ENCODE measurements at regions not wholly inside any gene's neighbourhood (a gene's known extent, or its start where the extent isn't known, plus 50 kb on each side); places are given as distances from the start of the nearest gene placed in this dataset.

DNA sequence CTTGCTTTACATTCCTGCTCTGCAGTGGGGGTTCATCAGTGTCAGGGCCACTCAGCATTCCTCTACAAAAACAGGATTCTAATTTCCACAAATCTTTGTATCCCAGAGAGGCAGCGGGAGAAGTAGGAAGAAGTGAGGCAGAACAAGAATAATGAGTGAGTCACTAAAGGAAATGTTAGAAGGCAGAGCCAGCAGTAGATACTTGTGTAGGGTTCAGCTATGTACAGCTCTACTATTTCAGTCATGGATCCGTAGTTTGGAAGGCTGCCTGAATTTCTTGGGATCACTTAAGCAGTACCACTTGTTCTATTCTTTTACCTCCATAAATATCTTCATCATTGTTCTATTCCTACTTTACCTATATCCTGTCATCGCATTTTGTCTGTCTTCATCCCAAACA, 246.3 kb upstream of the TLE4 start:
- Histone ChIP-seq H3K4me3 (no peak overlapping the region), H3K27me3 (no peaks in the 10 kb centered on the region), H3K4me1 (no peaks in the 10 kb centered on the region), H3K27ac (no peak overlapping the region), H3K36me3 (no peaks in the 10 kb centered on the region), H3K9me3 (no peaks in the 10 kb centered on the region)
- DNase-seq (ENCODE audit: low spot score) = no peak
- TF ChIP-seq, protein P1, sequence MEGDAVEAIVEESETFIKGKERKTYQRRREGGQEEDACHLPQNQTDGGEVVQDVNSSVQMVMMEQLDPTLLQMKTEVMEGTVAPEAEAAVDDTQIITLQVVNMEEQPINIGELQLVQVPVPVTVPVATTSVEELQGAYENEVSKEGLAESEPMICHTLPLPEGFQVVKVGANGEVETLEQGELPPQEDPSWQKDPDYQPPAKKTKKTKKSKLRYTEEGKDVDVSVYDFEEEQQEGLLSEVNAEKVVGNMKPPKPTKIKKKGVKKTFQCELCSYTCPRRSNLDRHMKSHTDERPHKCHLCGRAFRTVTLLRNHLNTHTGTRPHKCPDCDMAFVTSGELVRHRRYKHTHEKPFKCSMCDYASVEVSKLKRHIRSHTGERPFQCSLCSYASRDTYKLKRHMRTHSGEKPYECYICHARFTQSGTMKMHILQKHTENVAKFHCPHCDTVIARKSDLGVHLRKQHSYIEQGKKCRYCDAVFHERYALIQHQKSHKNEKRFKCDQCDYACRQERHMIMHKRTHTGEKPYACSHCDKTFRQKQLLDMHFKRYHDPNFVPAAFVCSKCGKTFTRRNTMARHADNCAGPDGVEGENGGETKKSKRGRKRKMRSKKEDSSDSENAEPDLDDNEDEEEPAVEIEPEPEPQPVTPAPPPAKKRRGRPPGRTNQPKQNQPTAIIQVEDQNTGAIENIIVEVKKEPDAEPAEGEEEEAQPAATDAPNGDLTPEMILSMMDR (IDR thresholded peaks at IDR 0.05) = no peak

DNA sequence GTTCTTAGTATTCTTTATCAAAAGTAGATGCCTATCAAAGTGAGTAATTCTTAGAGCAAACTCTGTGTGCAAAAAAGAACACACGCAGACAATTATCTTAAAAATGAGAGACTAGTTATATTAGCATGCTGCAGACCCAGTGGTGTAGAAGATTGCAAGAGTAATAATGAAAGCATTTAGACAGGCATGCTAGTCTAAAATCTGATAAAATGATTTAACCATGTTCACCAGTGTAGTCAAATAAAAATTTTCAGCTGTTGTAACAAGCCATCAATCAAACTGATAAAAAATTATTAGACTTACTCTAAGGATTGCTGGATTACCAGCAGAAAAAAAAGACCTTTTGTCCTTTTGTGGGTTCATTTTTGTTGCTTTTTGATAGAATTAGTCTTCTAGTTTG, 241.9 kb upstream of the TLE4 start:
- no peak for DNase-seq (ENCODE audit: low spot score)
- H3K36me3 ChIP-seq = no peaks in the 10 kb centered on the region
- no peaks in the 10 kb centered on the region for H3K4me1 ChIP-seq
- H3K27me3 ChIP-seq = no peaks in the 10 kb centered on the region
- H3K4me3 ChIP-seq = no peak overlapping the region
- no peaks in the 10 kb centered on the region for H3K9me3 ChIP-seq
- TF ChIP-seq, protein P1 (IDR thresholded peaks at IDR 0.05) = no peak
- H3K27ac ChIP-seq = no peak overlapping the region

DNA sequence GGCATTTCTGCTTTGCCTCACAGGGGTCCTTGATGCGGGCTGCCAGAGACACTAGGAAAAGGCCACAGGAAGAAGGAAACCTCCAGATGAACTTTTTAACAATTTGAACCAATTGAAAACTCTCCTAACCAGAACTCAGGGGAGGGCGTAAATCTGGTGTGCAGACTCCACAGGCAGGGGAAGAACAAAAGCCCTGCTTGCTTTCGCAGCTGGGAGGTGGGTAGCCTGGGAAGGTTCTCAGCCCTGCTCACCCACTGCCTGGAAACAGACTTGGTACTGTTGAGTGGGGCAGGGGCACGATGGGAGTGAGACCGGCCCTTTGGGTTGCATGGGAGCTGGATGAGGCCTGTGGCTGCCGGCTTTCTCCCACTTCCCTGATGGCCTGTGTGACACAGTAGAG, 237.8 kb upstream of the TLE4 start:
- H3K9me3 ChIP-seq = peaks cover 0 to 8% of the 10 kb centered on the region in 2 donors
- TF ChIP-seq, protein P1 (IDR thresholded peaks at IDR 0.05) = no peak
- H3K27ac ChIP-seq = no peak overlapping the region
- no peak overlapping the region for H3K4me3 ChIP-seq
- DNase-seq (ENCODE audit: low spot score) = no peak
- H3K36me3 ChIP-seq = no peaks in the 10 kb centered on the region
- no peaks in the 10 kb centered on the region for H3K27me3 ChIP-seq
- no peaks in the 10 kb centered on the region for H3K4me1 ChIP-seq

DNA sequence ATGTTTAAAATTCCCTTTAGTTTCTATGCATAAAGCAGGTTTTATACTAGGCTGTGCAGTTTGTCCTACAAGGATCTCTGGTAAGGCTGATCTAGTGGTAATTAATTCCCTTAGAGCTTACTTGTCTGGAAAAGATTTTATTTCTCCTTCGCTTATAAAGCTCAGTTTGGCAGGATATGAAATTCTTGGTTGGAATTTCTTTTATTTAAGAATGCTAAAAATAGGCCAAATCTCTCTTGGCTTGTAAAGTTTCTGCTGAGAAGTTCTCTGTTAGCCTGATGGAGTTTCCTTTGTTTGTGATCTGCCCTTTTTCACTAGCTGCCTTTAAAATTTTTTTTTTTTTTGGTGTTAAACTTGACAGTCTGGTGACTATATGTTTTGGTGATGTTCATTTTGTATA, 237.1 kb upstream of the TLE4 start:
- H3K27me3 ChIP-seq = no peaks in the 10 kb centered on the region
- H3K9me3 ChIP-seq = peaks cover 0 to 8% of the 10 kb centered on the region in 2 donors
- TF ChIP-seq, protein P1 (IDR thresholded peaks at IDR 0.05) = no peak
- no peaks in the 10 kb centered on the region for H3K4me1 ChIP-seq
- no peak overlapping the region for H3K27ac ChIP-seq
- H3K4me3 ChIP-seq = no peak overlapping the region
- H3K36me3 ChIP-seq = no peaks in the 10 kb centered on the region
- DNase-seq (ENCODE audit: low spot score) = no peak

DNA sequence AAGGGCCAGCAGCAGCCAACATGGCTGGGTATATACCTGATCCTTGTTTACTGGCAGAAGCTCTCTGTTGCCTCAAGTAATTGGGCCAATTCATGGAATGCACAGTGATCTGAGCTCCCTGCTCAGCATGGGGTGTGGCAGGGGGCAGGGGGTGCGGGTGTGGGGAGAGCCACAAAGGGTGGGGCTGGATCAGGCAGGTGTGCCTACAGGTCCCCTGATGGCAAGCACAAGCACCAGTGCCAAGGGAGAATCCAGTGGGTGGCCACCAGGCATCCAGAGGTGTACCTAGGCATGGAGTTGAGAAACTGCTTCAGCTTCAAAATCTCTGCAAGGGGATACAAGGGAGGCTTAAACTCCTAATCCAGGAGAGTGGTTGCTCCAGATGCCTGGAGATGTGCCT, 235.8 kb upstream of the TLE4 start:
- Histone ChIP-seq H3K27ac (no peak overlapping the region), H3K27me3 (no peaks in the 10 kb centered on the region), H3K9me3 (peaks cover 0 to 8% of the 10 kb centered on the region in 2 donors), H3K4me3 (no peak overlapping the region), H3K36me3 (no peaks in the 10 kb centered on the region), H3K4me1 (no peaks in the 10 kb centered on the region)
- no peak for DNase-seq (ENCODE audit: low spot score)
- TF ChIP-seq, protein P1 (IDR thresholded peaks at IDR 0.05) = no peak

DNA sequence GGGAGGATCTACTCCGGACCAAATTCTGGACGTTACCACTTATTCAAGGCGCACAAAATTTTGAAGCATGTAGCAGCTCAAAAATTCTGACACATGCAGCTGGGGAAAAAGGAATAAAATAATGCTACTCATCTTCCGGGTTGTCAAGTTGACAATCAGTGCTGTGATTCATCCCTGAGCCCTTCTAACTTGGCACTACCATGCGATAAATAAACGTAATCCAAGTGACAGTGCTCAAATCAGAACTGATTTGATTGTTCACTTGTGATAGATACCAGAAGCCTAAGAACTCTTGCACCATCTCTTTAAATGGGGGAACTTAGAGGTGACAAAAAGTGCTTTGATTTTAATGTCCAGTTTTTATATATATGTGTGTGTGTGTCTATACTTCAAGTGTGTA, 230.2 kb upstream of the TLE4 start:
- TF ChIP-seq, protein P1 (IDR thresholded peaks at IDR 0.05) = no peak
- DNase-seq (ENCODE audit: low spot score) = no peak
- H3K4me1 ChIP-seq = no peaks in the 10 kb centered on the region

More for the DNA sequence above, 230.2 kb upstream of the TLE4 start:
- Histone ChIP-seq H3K27ac (no peak overlapping the region), H3K36me3 (no peaks in the 10 kb centered on the region), H3K4me3 (no peak overlapping the region), H3K9me3 (no peaks in the 10 kb centered on the region), H3K27me3 (no peaks in the 10 kb centered on the region)
